Endothelial cell of umbilical vein (primary cell): ENCODE measurements at regions not wholly inside any gene's neighbourhood (a gene's known extent, or its start where the extent isn't known, plus 50 kb on each side); places are given as distances from the start of the nearest gene placed in this dataset.

Experiments
- BruUV-seq: library from RNA; stranded (reverse); fragments of 400-500 nt; replicated peaks from 2 replicates; lab custom pipeline; 2021; lab: Mats Ljungman, UMichigan
- CTCF ChIA-PET: fragments of 300-600, 350-600 bp; sonication (Branson Sonifier 250); formaldehyde crosslinking; loops from one replicate; lab custom pipeline; 2021; ENCODE audit warnings: antibody characterized with exemption, inconsistent platforms; lab: Charles Lee
- POLR2A ChIA-PET: fragments of 300-600, 350-600 bp; sonication (Branson Sonifier 250); formaldehyde crosslinking; loops from one replicate; lab custom pipeline; 2021; ENCODE audit warnings: antibody characterized with exemption, inconsistent platforms; lab: Charles Lee
- DNase-seq: peaks from one replicate; pipeline ENCODE4 v3.0.0-alpha.2; 2011; ENCODE audit warnings: low read depth, low spot score
- FAIRE-seq: peaks from 2 replicates; lab custom pipeline; 2011; peaks lifted over from hg19 to GRCh38; lab: Jason Lieb, UNC
- H2AFZ ChIP-seq: 2 replicates; pipeline ENCODE4 v1.6.0; 2012; ENCODE audit warnings: low read depth, low read length, control low read depth, inconsistent platforms
- H3K27ac ChIP-seq: 2 replicates; pipeline ENCODE4 v1.5.1; 2011; ENCODE audit warnings: low read depth, mild to moderate bottlenecking, control low read depth, low read length, moderate library complexity; ENCODE audit not compliant: insufficient read depth
- H3K27me3 ChIP-seq, 2 experiments: 2 replicates each; pipeline versions ENCODE4 v1.6.0 to v1.6.1; 2011; ENCODE audit warnings: low read length in 2 of 2, mixed read lengths in 1 of 2; ENCODE audit not compliant: control insufficient read depth in 2 of 2, insufficient read depth in 2 of 2
- H3K36me3 ChIP-seq, 2 experiments: 2 replicates in 1 of 2; 3 replicates in 1 of 2; pipeline ENCODE4 v1.5.1; 2011; ENCODE audit warnings: low read length in 2 of 2, mild to moderate bottlenecking in 1 of 2, moderate library complexity in 1 of 2; ENCODE audit not compliant: control insufficient read depth in 2 of 2, insufficient read depth in 2 of 2; ENCODE audit errors: extremely low read depth in 1 of 2
- H3K4me1 ChIP-seq: 3 replicates; pipeline ENCODE4 v1.5.1; 2011; ENCODE audit warnings: mild to moderate bottlenecking, low read length; ENCODE audit not compliant: control insufficient read depth, insufficient read depth; ENCODE audit errors: extremely low read depth
- H3K4me2 ChIP-seq: 2 replicates; pipeline ENCODE4 v1.6.1; 2011; ENCODE audit warnings: low read length, control low read depth, mixed read lengths; ENCODE audit not compliant: insufficient read depth
- H3K4me3 ChIP-seq, 3 experiments: fragments of 200-600 bp in 1 of 3; sonication (generic), shearing (Covaris generic) in 1 of 3; replicated peaks in 1 of 3; 2 replicates each; pipeline ENCODE4 v1.5.1; 2011 to 2016; ENCODE audit warnings: control low read depth in 3 of 3, low read length in 3 of 3, mild to moderate bottlenecking in 2 of 3, inconsistent platforms in 1 of 3, low read depth in 1 of 3, moderate library complexity in 1 of 3; ENCODE audit not compliant: insufficient read depth in 1 of 3
- H3K79me2 ChIP-seq: 2 replicates; pipeline ENCODE4 v1.6.0; 2012; ENCODE audit warnings: low read length, inconsistent platforms; ENCODE audit not compliant: control insufficient read depth, insufficient read depth
- H3K9ac ChIP-seq: replicated peaks from 2 replicates; pipeline ENCODE3; 2011; ENCODE audit warnings: low read length, control low read depth; ENCODE audit not compliant: insufficient read depth; ENCODE audit errors: extremely low read depth
- H3K9me1 ChIP-seq: replicated peaks from 3 replicates; pipeline ENCODE4 v1.6.0; 2011; ENCODE audit warnings: mild to moderate bottlenecking, low read length; ENCODE audit not compliant: control insufficient read depth, insufficient read depth; ENCODE audit errors: extremely low read depth
- H3K9me3 ChIP-seq: replicated peaks from 2 replicates; pipeline ENCODE4 v1.5.1; 2012; ENCODE audit warnings: low read length, inconsistent platforms; ENCODE audit not compliant: control insufficient read depth, insufficient read depth
- H4K20me1 ChIP-seq: replicated peaks from 2 replicates; pipeline ENCODE3; 2011; ENCODE audit warnings: mild to moderate bottlenecking, low read length; ENCODE audit not compliant: control insufficient read depth, insufficient read depth; ENCODE audit errors: extremely low read depth
- EZH2 ChIP-seq: IDR thresholded peaks from 2 replicates; pipeline ENCODE4 v1.6.1; 2012; ENCODE audit warnings: borderline replicate concordance, low read depth, mild to moderate bottlenecking, moderate library complexity, low read length, inconsistent platforms; ENCODE audit not compliant: severe bottlenecking
- FOS ChIP-seq: IDR thresholded peaks from 2 replicates; pipeline ENCODE4 v1.6.1; 2011; ENCODE audit warnings: mild to moderate bottlenecking, low read length, moderate library complexity, borderline replicate concordance; ENCODE audit not compliant: insufficient read depth
- GATA2 ChIP-seq: IDR thresholded peaks from 2 replicates; pipeline ENCODE4 v1.7.0; 2011; ENCODE audit warnings: low read depth, mild to moderate bottlenecking, moderate library complexity, mixed read lengths, low read length; ENCODE audit not compliant: insufficient read length, insufficient read depth
- MYC ChIP-seq: IDR thresholded peaks from one replicate; pipeline ENCODE4 v1.6.1; 2011; ENCODE audit warnings: mild to moderate bottlenecking, low read depth, low read length
- POLR2A ChIP-seq: IDR thresholded peaks from 2 replicates; pipeline ENCODE4 v1.6.1; 2012; ENCODE audit warnings: low read depth, mild to moderate bottlenecking, control low read depth, low read length
- POLR2AphosphoS5 ChIP-seq: IDR thresholded peaks from 2 replicates; pipeline ENCODE4 v1.6.1; 2012; ENCODE audit warnings: low read depth, mild to moderate bottlenecking, control low read depth, low read length, moderate library complexity; ENCODE audit not compliant: insufficient read depth
- dilution Hi-C: fragments of 300-500 bp; cut with MboI; formaldehyde crosslinking; loops from one replicate; pipeline ENCODE4 v1.15.0; 2019; ENCODE audit warnings: low sequenced_read_pairs; ENCODE audit not compliant: extremely low pct_ligation_motif_present
- intact Hi-C: fragments of 100-400 bp; cut with micrococcal nuclease; formaldehyde crosslinking; loops from one replicate; pipeline ENCODE4 v1.10.0; 2022
- TF ChIP-seq, protein P1 (sequence below), 2 donors: IDR thresholded peaks; 1 replicate in 1 of 2; 2 replicates in 1 of 2; pipeline ENCODE4 v1.5.1; 2011; ENCODE audit warnings: low read length in 2 of 2, mild to moderate bottlenecking in 2 of 2, moderate library complexity in 2 of 2, control low read depth in 1 of 2, inconsistent platforms in 1 of 2, low read depth in 1 of 2; ENCODE audit not compliant: insufficient read depth in 1 of 2; ENCODE audit errors: extremely low read depth in 1 of 2
- TF ChIP-seq, protein P2 (sequence below): IDR thresholded peaks from 2 replicates; pipeline ENCODE4 v1.6.1; 2011; ENCODE audit not compliant: insufficient read depth, insufficient read length

DNA sequence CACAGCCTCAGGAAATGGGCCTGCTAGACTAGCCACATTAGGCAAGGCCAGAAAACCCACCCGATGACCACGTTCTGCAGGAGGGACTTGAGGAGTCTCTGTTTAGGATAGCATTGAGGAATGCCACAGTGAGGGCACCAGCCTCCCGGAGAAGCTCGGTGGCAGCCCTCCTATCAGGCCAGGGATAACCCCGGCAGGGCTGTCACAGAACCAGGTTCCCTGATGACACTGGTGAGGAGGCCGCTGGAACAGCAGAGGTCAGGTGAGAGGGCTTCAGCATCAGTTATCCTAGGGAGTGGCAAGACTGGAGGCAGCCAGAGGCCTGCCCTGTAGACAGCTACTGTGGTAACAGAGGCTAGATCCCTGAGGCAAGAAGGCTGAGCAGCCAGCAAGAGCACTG is 157.6 kb downstream of the MYLK4 start:
- POLR2A ChIA-PET = no interaction called here

More for the DNA sequence above, 157.6 kb downstream of the MYLK4 start:
- TF ChIP-seq, protein P1, sequence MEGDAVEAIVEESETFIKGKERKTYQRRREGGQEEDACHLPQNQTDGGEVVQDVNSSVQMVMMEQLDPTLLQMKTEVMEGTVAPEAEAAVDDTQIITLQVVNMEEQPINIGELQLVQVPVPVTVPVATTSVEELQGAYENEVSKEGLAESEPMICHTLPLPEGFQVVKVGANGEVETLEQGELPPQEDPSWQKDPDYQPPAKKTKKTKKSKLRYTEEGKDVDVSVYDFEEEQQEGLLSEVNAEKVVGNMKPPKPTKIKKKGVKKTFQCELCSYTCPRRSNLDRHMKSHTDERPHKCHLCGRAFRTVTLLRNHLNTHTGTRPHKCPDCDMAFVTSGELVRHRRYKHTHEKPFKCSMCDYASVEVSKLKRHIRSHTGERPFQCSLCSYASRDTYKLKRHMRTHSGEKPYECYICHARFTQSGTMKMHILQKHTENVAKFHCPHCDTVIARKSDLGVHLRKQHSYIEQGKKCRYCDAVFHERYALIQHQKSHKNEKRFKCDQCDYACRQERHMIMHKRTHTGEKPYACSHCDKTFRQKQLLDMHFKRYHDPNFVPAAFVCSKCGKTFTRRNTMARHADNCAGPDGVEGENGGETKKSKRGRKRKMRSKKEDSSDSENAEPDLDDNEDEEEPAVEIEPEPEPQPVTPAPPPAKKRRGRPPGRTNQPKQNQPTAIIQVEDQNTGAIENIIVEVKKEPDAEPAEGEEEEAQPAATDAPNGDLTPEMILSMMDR (IDR thresholded peaks at IDR 0.05; ENCODE audit: extremely low read depth in 1 of 2, insufficient read depth in 1 of 2, low read depth in 1 of 2, low read length in 2 of 2) = no peak
- no peak for TF ChIP-seq POLR2A
- TF ChIP-seq EZH2 = no peak
- TF ChIP-seq POLR2AphosphoS5 = no peak
- no peak for TF ChIP-seq FOS
- TF ChIP-seq GATA2 = no peak
- TF ChIP-seq, protein P2, sequence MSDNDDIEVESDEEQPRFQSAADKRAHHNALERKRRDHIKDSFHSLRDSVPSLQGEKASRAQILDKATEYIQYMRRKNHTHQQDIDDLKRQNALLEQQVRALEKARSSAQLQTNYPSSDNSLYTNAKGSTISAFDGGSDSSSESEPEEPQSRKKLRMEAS = no peak
- TF ChIP-seq MYC = no peak
- no peaks in the 10 kb centered on the region for H3K9me1 ChIP-seq
- no peaks in the 10 kb centered on the region for H3K4me1 ChIP-seq
- DNase-seq (no peak), FAIRE-seq (no peak)
- no peak overlapping the region for H3K4me3 ChIP-seq
- H3K27me3 ChIP-seq = no peaks in the 10 kb centered on the region
- H4K20me1 ChIP-seq = no peaks in the 10 kb centered on the region
- intact Hi-C loops (no loop called here), dilution Hi-C loops (no loop called here)
- CTCF ChIA-PET = no interaction called here
- H3K36me3 ChIP-seq = no peaks in the 10 kb centered on the region
- H3K27ac ChIP-seq = no peak overlapping the region
- H3K79me2 ChIP-seq = no peaks in the 10 kb centered on the region
- no peaks in the 10 kb centered on the region for H3K9me3 ChIP-seq
- no peak overlapping the region for H2AFZ ChIP-seq
- no peak overlapping the region for H3K4me2 ChIP-seq
- BruUV-seq = no TSS peak
- H3K9ac ChIP-seq = no peak overlapping the region
